SK-N-SH (cell line): ENCODE measurements at regions not wholly inside any gene's neighbourhood (a gene's known extent, or its start where the extent isn't known, plus 50 kb on each side); places are given as distances from the start of the nearest gene placed in this dataset.

Experiments used
- CTCF ChIA-PET: fragments of 300-600, 350-600 bp; formaldehyde crosslinking; extraction: SDS; loops from one replicate; lab custom pipeline; 2021; lab: Yijun Ruan, JAX
- POLR2A ChIA-PET: fragments of 350-600 bp; sonication (Branson Sonifier 250); formaldehyde crosslinking; extraction: SDS; loops from one replicate; lab custom pipeline; 2020; ENCODE audit warnings: antibody characterized with exemption, inconsistent platforms; lab: Yijun Ruan, JAX
- DNase-seq: peaks from one replicate; pipeline ENCODE4 v3.0.0; 2012
- H2AFZ ChIP-seq: fragments of 200-600 bp; sonication (generic); 2 replicates; pipeline ENCODE4 v1.8.1; 2016; ENCODE audit warnings: antibody characterized with exemption, mild to moderate bottlenecking, low read depth
- H3F3A ChIP-seq: fragments of 200-600 bp; sonication (generic); replicated peaks from 2 replicates; pipeline ENCODE3; 2016; ENCODE audit warnings: antibody characterized with exemption, mild to moderate bottlenecking; ENCODE audit not compliant: insufficient read depth
- H3K27ac ChIP-seq, 2 experiments: fragments of 200-500 bp in 1 of 2; fragments of 200-600 bp in 1 of 2; sonication (Bioruptor generic) in 1 of 2; sonication (generic), shearing (Covaris generic) in 1 of 2; 2 replicates each; pipeline versions ENCODE4 v1.5.1 to v1.6.1; 2014 to 2016; ENCODE audit warnings: low read depth in 2 of 2, inconsistent platforms in 1 of 2, low read length in 1 of 2, mild to moderate bottlenecking in 1 of 2, mixed read lengths in 1 of 2
- H3K27me3 ChIP-seq: fragments of 200-600 bp; sonication (generic), shearing (Covaris generic); 2 replicates; pipeline ENCODE4 v1.6.1; 2016; ENCODE audit warnings: mixed run types; ENCODE audit not compliant: insufficient read depth
- H3K36me3 ChIP-seq, 2 experiments: fragments of 200-500 bp in 1 of 2; fragments of 200-600 bp in 1 of 2; sonication (Bioruptor generic) in 1 of 2; sonication (generic) in 1 of 2; replicated peaks in 1 of 2; 2 replicates each; pipeline versions ENCODE3 to v1.5.1; 2014 to 2016; ENCODE audit warnings: low read length in 1 of 2, mild to moderate bottlenecking in 1 of 2; ENCODE audit not compliant: insufficient read depth in 2 of 2, control insufficient read depth in 1 of 2
- H3K4me1 ChIP-seq, 2 experiments: fragments of 200-500 bp in 1 of 2; fragments of 200-600 bp in 1 of 2; sonication (Bioruptor generic) in 1 of 2; sonication (generic), shearing (Covaris generic) in 1 of 2; 2 replicates each; pipeline versions ENCODE4 v1.5.1 to v1.6.1; 2014 to 2016; ENCODE audit warnings: low read depth in 1 of 2, low read length in 1 of 2, mixed run types in 1 of 2; ENCODE audit not compliant: insufficient read depth in 2 of 2, control insufficient read depth in 1 of 2
- H3K4me2 ChIP-seq: fragments of 200-600 bp; sonication (generic), shearing (Covaris generic); 2 replicates; pipeline ENCODE4 v1.6.1; 2017; ENCODE audit warnings: mixed run types
- H3K4me3 ChIP-seq, 2 experiments: fragments of 200-500 bp in 1 of 2; fragments of 200-600 bp in 1 of 2; sonication (Bioruptor generic) in 1 of 2; sonication (generic), shearing (Covaris generic) in 1 of 2; 2 replicates each; pipeline versions ENCODE4 v1.5.1 to v1.8.1; 2014 to 2016; ENCODE audit warnings: low read depth in 2 of 2, inconsistent platforms in 1 of 2, low read length in 1 of 2, mild to moderate bottlenecking in 1 of 2, mixed read lengths in 1 of 2, moderate library complexity in 1 of 2
- H3K79me2 ChIP-seq: fragments of 200-600 bp; sonication (generic); 2 replicates; pipeline ENCODE4 v1.8.1; 2017; ENCODE audit warnings: mild to moderate bottlenecking; ENCODE audit not compliant: insufficient read depth
- H3K9ac ChIP-seq: fragments of 200-600 bp; sonication (generic); 2 replicates; pipeline ENCODE4 v1.6.1; 2017; ENCODE audit warnings: mixed run types
- H3K9me2 ChIP-seq: fragments of 200-600 bp; sonication (generic); 2 replicates; pipeline ENCODE4 v1.6.1; 2017; ENCODE audit warnings: mixed run types
- H3K9me3 ChIP-seq: fragments of 200-600 bp; sonication (generic); 2 replicates; pipeline ENCODE4 v1.6.1; 2017; ENCODE audit warnings: mixed run types, mild to moderate bottlenecking, moderate library complexity
- H4K20me1 ChIP-seq: fragments of 200-600 bp; sonication (generic); 2 replicates; pipeline ENCODE4 v1.6.1; 2017; ENCODE audit warnings: mild to moderate bottlenecking, mixed run types; ENCODE audit not compliant: insufficient read depth
- FOXJ3 ChIP-seq: sonication (generic); formaldehyde crosslinking; IDR thresholded peaks from 2 replicates; pipeline ENCODE4 v1.5.1; 2020; ENCODE audit warnings: mild to moderate bottlenecking, missing genetic modification reagents
- FOXM1 ChIP-seq: IDR thresholded peaks from 2 replicates; pipeline ENCODE4 v1.4.0; 2012; ENCODE audit warnings: low read depth, mild to moderate bottlenecking
- GABPA ChIP-seq: IDR thresholded peaks from 2 replicates; pipeline ENCODE4 v1.4.0; 2012; ENCODE audit warnings: low read depth, mild to moderate bottlenecking
- GATA2 ChIP-seq: sonication (generic); formaldehyde crosslinking; IDR thresholded peaks from 2 replicates; pipeline ENCODE4 v1.5.0; 2020; ENCODE audit warnings: mild to moderate bottlenecking, missing genetic modification reagents
- MAX ChIP-seq: IDR thresholded peaks from 2 replicates; pipeline ENCODE4 v1.4.0; 2012; ENCODE audit warnings: low read depth
- NFIC ChIP-seq: IDR thresholded peaks from 2 replicates; pipeline ENCODE4 v1.4.0; 2012; ENCODE audit warnings: borderline replicate concordance
- NRF1 ChIP-seq: IDR thresholded peaks from 2 replicates; pipeline ENCODE4 v1.6.1; 2012; ENCODE audit warnings: low read depth, mild to moderate bottlenecking, low read length
- RAD21 ChIP-seq: IDR thresholded peaks from 2 replicates; pipeline ENCODE4 v1.6.1; 2012; ENCODE audit warnings: mild to moderate bottlenecking, low read length
- RCOR1 ChIP-seq: fragments of 150-350 bp; IDR thresholded peaks from 2 replicates; pipeline ENCODE4 v1.6.1; 2017; ENCODE audit warnings: antibody characterized with exemption, low read length
- REST ChIP-seq: IDR thresholded peaks from 2 replicates; pipeline ENCODE4 v1.6.1; 2012; ENCODE audit warnings: mild to moderate bottlenecking, low read depth, low read length, moderate library complexity
- RFX5 ChIP-seq: IDR thresholded peaks from 2 replicates; pipeline ENCODE4 v1.6.1; 2012; ENCODE audit warnings: mild to moderate bottlenecking, improper control_type of control experiment, low read length
- RXRA ChIP-seq: IDR thresholded peaks from 2 replicates; pipeline ENCODE4 v1.4.0; 2012; ENCODE audit warnings: low read depth, mild to moderate bottlenecking, borderline replicate concordance
- SMC3 ChIP-seq: IDR thresholded peaks from 2 replicates; pipeline ENCODE4 v1.6.1; 2012; ENCODE audit warnings: low read depth, low read length, improper control_type of control experiment
- TAF1 ChIP-seq: IDR thresholded peaks from 2 replicates; pipeline ENCODE4 v1.6.1; 2012; ENCODE audit warnings: low read depth, mild to moderate bottlenecking, low read length, moderate library complexity, borderline replicate concordance
- TCF12 ChIP-seq: IDR thresholded peaks from 2 replicates; pipeline ENCODE4 v1.4.0; 2012
- TEAD4 ChIP-seq: IDR thresholded peaks from 2 replicates; pipeline ENCODE4 v1.4.0; 2012; ENCODE audit warnings: mild to moderate bottlenecking, borderline replicate concordance; ENCODE audit not compliant: insufficient read depth
- WGBS: methylation state at CpG from one replicate; pipeline ENCODE4 v1.1.6; 2017; ENCODE audit warnings: low lambda C conversion rate; 5-methylcytosine and 5-hydroxymethylcytosine counted together
- TF ChIP-seq, protein P1 (sequence below): IDR thresholded peaks from 2 replicates; pipeline ENCODE4 v1.4.0; 2012; ENCODE audit warnings: low read depth, borderline replicate concordance
- TF ChIP-seq, protein P2 (sequence below): IDR thresholded peaks from 2 replicates; pipeline ENCODE4 v1.4.0; 2012; ENCODE audit warnings: low read depth, borderline replicate concordance
- TF ChIP-seq, protein P3 (sequence below): IDR thresholded peaks from 2 replicates; pipeline ENCODE4; 2012

DNA sequence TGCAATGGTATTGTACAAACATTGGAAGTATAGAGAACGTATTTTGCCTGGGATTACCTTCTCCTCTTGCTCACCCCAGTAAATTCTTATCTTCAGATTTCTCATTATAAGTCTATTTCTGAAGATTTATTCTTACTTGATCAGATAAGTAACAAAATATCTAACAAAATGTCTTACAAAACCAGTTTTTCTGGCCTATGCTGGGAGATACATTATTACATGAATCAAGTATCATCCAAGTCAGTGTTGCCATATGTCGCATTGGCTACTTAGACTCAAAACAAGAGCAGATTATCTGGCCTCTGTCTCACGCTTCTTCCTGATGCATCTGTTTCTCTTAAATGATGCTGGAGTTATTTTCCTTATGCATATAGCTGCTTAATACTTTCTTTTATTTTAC lies 408.5 kb downstream of the CCER1 start:
- H3K9ac ChIP-seq: no peak overlapping the region

GRCh38 chr12:90543841-90544240 lies 411.1 kb downstream of the CCER1 start:
- Histone ChIP-seq H3K36me3 (no peaks in the 10 kb centered on the region), H3K9me3 (no peaks in the 10 kb centered on the region), H3K9ac (no peak overlapping the region), H3K4me3 (no peak overlapping the region), H3K4me2 (no peak overlapping the region), H3F3A (no peaks in the 10 kb centered on the region), H3K9me2 (no peaks in the 10 kb centered on the region), H3K79me2 (no peaks in the 10 kb centered on the region), H3K27ac (no peak overlapping the region), H3K27me3 (no peaks in the 10 kb centered on the region), H4K20me1 (no peaks in the 10 kb centered on the region), H3K4me1 (no peaks in the 10 kb centered on the region; a peak in 1 of 4 replicates), H2AFZ (no peak overlapping the region)
- ChIA-PET CTCF (interaction anchor here (1.0 kb wide), 1 partner anchor 13 kb away, joined by 4 read pairs; no protein-coding TSS in a partner anchor), POLR2A (no interaction called here)
- DNase-seq: no peak
- 63% methylated on average over 4 of the region's 4 CpGs for WGBS
- TF ChIP-seq NRF1 (no peak), TCF12 (no peak), REST (no peak), GABPA (no peak), MAX (no peak), NFIC (no peak), TAF1 (no peak), FOXM1 (no peak), TEAD4 (no peak), GATA2 (CRISPR knock-in tag) (no peak), RFX5 (no peak), SMC3 (no peak), RCOR1 (no peak), RAD21 (no peak), FOXJ3 (CRISPR knock-in tag) (no peak), RXRA (no peak)
- TF ChIP-seq, protein P1, sequence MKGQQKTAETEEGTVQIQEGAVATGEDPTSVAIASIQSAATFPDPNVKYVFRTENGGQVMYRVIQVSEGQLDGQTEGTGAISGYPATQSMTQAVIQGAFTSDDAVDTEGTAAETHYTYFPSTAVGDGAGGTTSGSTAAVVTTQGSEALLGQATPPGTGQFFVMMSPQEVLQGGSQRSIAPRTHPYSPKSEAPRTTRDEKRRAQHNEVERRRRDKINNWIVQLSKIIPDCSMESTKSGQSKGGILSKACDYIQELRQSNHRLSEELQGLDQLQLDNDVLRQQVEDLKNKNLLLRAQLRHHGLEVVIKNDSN: no peak
- TF ChIP-seq, protein P2, sequence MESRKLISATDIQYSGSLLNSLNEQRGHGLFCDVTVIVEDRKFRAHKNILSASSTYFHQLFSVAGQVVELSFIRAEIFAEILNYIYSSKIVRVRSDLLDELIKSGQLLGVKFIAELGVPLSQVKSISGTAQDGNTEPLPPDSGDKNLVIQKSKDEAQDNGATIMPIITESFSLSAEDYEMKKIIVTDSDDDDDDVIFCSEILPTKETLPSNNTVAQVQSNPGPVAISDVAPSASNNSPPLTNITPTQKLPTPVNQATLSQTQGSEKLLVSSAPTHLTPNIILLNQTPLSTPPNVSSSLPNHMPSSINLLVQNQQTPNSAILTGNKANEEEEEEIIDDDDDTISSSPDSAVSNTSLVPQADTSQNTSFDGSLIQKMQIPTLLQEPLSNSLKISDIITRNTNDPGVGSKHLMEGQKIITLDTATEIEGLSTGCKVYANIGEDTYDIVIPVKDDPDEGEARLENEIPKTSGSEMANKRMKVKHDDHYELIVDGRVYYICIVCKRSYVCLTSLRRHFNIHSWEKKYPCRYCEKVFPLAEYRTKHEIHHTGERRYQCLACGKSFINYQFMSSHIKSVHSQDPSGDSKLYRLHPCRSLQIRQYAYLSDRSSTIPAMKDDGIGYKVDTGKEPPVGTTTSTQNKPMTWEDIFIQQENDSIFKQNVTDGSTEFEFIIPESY: no peak
- TF ChIP-seq, protein P3, sequence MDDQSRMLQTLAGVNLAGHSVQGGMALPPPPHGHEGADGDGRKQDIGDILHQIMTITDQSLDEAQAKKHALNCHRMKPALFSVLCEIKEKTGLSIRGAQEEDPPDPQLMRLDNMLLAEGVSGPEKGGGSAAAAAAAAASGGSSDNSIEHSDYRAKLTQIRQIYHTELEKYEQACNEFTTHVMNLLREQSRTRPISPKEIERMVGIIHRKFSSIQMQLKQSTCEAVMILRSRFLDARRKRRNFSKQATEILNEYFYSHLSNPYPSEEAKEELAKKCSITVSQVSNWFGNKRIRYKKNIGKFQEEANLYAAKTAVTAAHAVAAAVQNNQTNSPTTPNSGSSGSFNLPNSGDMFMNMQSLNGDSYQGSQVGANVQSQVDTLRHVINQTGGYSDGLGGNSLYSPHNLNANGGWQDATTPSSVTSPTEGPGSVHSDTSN: no peak

More for the DNA sequence above, 408.5 kb downstream of the CCER1 start:
- TF ChIP-seq TEAD4 (no peak), FOXJ3 (CRISPR knock-in tag) (no peak), NFIC (no peak), TAF1 (no peak), NRF1 (no peak)
- Histone ChIP-seq H3K9me2 (no peaks in the 10 kb centered on the region), H3K27me3 (no peaks in the 10 kb centered on the region), H4K20me1 (no peaks in the 10 kb centered on the region), H3K27ac (no peak overlapping the region), H3K4me2 (no peak overlapping the region), H3K36me3 (no peaks in the 10 kb centered on the region), H3F3A (no peaks in the 10 kb centered on the region), H3K79me2 (no peaks in the 10 kb centered on the region), H3K4me1 (no peaks in the 10 kb centered on the region; a peak in 1 of 4 replicates), H3K4me3 (no peak overlapping the region), H3K9me3 (no peaks in the 10 kb centered on the region), H2AFZ (no peak overlapping the region)
- WGBS: 65% methylated on average over 3 of the region's 3 CpGs
- CTCF ChIA-PET: no interaction called here
- POLR2A ChIA-PET: no interaction called here
- no peak for DNase-seq
